Left lung (tissue), 4 donors: ENCODE measurements at regions not wholly inside any gene's neighbourhood (a gene's known extent, or its start where the extent isn't known, plus 50 kb on each side); places are given as distances from the start of the nearest gene placed in this dataset.
A peak's percentile ranks its signal among the peaks of the same experiment; 100 is the strongest.

Experiments
- ATAC-seq: fragments of 200-7000 bp; cut with Tn5 transposase; one replicate; pipeline ENCODE4 v1.9.1; 2020; ENCODE audit warnings: moderate library complexity
- DNase-seq, 4 donors: peaks; one replicate each; pipeline ENCODE4 v3.0.0-alpha.2; 2013 to 2020
- H3K27ac ChIP-seq, 2 donors: fragments of 200-600 bp; sonication (generic) in 1 of 2; one replicate each; pipeline versions ENCODE4 v1.5.0 to v1.8.0; 2020 to 2021
- H3K27me3 ChIP-seq, 2 donors: fragments of 200-600 bp; sonication (generic) in 1 of 2; one replicate each; pipeline versions ENCODE4 v1.5.0 to v1.8.0; 2020 to 2021
- H3K36me3 ChIP-seq, 2 donors: fragments of 200-600 bp; sonication (generic) in 1 of 2; one replicate each; pipeline versions ENCODE4 v1.5.0 to v1.8.0; 2020 to 2021
- H3K4me1 ChIP-seq, 2 donors: fragments of 200-600 bp; one replicate each; pipeline ENCODE4 v1.8.0; 2021
- H3K4me3 ChIP-seq, 2 donors: fragments of 200-600 bp; sonication (generic) in 1 of 2; one replicate each; pipeline versions ENCODE4 v1.5.0 to v1.8.0; 2020 to 2021; ENCODE audit warnings: mild to moderate bottlenecking in 1 of 2
- H3K9me3 ChIP-seq, 2 donors: fragments of 200-600 bp; sonication (generic) in 1 of 2; one replicate each; pipeline versions ENCODE4 v1.5.0 to v1.8.0; 2020 to 2021
- intact Hi-C, 2 donors: fragments of 100-400 bp; cut with DNase I; formaldehyde crosslinking; loops; one replicate each; pipeline versions ENCODE4 v1.11.2 to v1.14.2; 2022
- TF ChIP-seq, protein P1 (sequence below), 2 donors: fragments of 200-600 bp; sonication (generic) in 1 of 2; IDR thresholded peaks; one replicate each; pipeline versions ENCODE4 v1.5.0 to v1.8.0; 2021; ENCODE audit warnings: antibody characterized with exemption in 2 of 2
- donor health status: DM: no; HTN: yes; CAD: no.
- donor health status: DM: no; HTN: no; CAD: no.

DNA sequence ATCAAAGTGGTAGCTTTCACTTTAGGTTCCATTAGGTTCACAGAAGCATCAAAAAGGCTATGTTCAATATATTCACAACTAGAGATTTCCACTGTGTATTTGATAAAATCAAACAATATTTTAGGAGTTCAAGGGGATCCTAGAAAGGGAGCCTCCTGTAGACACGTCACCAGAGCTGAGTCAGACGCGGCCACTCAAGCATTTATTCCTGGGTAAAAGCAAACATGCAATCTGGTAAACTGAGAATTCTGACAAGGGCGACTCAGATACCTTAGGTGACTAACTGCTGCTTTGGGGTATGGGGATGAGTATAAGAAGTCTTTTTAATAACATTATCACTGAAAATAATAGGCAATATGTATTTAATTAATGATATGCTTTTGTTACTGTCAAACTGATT is 118.7 kb upstream of the HMGN3 start:
- intact Hi-C loops = no loop called here
- TF ChIP-seq, protein P1, sequence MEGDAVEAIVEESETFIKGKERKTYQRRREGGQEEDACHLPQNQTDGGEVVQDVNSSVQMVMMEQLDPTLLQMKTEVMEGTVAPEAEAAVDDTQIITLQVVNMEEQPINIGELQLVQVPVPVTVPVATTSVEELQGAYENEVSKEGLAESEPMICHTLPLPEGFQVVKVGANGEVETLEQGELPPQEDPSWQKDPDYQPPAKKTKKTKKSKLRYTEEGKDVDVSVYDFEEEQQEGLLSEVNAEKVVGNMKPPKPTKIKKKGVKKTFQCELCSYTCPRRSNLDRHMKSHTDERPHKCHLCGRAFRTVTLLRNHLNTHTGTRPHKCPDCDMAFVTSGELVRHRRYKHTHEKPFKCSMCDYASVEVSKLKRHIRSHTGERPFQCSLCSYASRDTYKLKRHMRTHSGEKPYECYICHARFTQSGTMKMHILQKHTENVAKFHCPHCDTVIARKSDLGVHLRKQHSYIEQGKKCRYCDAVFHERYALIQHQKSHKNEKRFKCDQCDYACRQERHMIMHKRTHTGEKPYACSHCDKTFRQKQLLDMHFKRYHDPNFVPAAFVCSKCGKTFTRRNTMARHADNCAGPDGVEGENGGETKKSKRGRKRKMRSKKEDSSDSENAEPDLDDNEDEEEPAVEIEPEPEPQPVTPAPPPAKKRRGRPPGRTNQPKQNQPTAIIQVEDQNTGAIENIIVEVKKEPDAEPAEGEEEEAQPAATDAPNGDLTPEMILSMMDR (IDR thresholded peaks at IDR 0.05) = no peak
- Histone ChIP-seq H3K4me1 (no peaks in the 10 kb centered on the region), H3K27me3 (no peaks in the 10 kb centered on the region), H3K4me3 (no peak overlapping the region), H3K27ac (no peak overlapping the region), H3K36me3 (no peaks in the 10 kb centered on the region), H3K9me3 (peaks cover 0 to 23% of the 10 kb centered on the region in 2 donors)
- ATAC-seq = no peak
- DNase-seq = no peak

DNA sequence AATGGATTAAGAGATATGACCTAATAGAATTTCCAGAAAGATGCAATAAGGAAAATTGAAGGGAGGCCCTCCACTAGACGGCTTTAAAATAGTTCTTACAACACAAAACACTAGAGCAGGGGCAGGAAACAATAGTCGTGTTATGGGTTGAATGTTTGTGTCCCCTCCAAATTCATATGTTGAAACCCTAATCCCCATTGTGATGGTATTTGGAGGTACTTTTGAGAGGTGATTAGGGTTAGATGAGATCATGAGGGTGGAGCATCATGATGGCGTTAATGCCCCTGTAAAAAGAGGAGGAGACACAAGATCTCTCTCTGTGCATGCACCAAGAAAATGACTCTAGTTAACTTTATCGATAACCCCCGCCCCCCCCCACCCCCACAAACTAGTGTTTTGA is 104.0 kb upstream of the HMGN3 start:
- intact Hi-C loops = no loop called here
- H3K27me3 ChIP-seq = no peaks in the 10 kb centered on the region
- DNase-seq (no peak), ATAC-seq (no peak)
- no peak overlapping the region for H3K4me3 ChIP-seq
- TF ChIP-seq, protein P1 (IDR thresholded peaks at IDR 0.05) = no peak
- H3K27ac ChIP-seq = no peak overlapping the region
- peaks cover 0 to 4% of the 10 kb centered on the region in 2 donors for H3K4me1 ChIP-seq
- H3K9me3 ChIP-seq = no peaks in the 10 kb centered on the region
- no peaks in the 10 kb centered on the region for H3K36me3 ChIP-seq

DNA sequence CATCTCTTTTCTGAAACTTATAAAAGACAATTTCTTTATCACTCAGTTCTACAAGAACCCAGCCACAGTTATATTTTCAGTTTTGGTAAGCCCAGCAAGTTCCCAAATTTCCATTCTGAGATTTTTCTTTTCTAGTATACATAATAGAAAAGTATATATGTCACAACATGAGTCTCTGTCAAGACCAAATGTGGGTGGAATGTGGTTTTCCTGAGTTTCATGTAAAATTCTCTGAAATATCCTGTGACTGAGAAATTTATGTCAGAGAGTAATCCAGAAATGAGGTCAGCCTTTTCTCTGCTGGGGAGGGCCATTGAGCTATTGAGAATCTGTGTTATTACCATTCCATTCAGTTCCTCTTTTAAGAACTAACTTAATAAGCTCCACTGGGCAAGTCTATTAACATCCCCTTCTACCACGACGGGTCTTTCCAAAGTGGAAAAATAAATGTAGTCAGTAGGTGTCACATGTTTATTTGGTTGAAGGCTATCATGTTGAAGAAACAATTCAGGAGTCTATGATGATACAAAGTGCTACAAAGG is 100.7 kb upstream of the HMGN3 start:
- TF ChIP-seq, protein P1 (IDR thresholded peaks at IDR 0.05) = no peak
- intact Hi-C loops = no loop called here
- Histone ChIP-seq H3K27me3 (no peaks in the 10 kb centered on the region), H3K4me1 (peaks cover 0 to 4% of the 10 kb centered on the region in 2 donors), H3K36me3 (no peaks in the 10 kb centered on the region), H3K27ac (peak overlapping the region in 1 of 2 donors; percentile 22), H3K4me3 (no peak overlapping the region), H3K9me3 (no peaks in the 10 kb centered on the region)
- DNase-seq (no peak), ATAC-seq (no peak)

DNA sequence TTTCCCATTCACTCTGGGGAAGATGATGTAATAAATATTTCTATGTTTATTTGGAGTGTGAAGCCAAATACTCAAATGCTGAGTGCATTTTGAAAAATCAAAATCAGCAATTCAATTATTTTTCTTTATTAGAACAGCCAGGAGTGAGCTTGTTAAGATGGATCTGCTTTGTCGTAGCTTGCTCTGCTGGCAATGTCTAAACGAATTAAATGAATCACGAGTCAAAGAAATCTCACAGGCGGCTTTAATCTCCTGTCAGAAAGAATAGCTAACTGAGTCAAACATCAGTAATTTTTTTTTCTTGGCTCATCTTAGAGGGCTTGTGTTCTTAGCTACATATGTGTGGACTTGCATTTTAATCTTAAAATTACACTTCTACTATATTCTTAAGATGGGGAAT is 100.2 kb upstream of the HMGN3 start:
- peak in 2 of 4 donors; percentile 57 to 63 for DNase-seq
- no peaks in the 10 kb centered on the region for H3K36me3 ChIP-seq
- peak overlapping the region in 1 of 2 donors; percentile 22 for H3K27ac ChIP-seq
- no peak overlapping the region for H3K4me3 ChIP-seq
- H3K9me3 ChIP-seq = no peaks in the 10 kb centered on the region
- intact Hi-C loops = no loop called here
- H3K4me1 ChIP-seq = peaks cover 0 to 4% of the 10 kb centered on the region in 2 donors
- peak; percentile 51 for ATAC-seq
- TF ChIP-seq, protein P1 (IDR thresholded peaks at IDR 0.05) = no peak
- no peaks in the 10 kb centered on the region for H3K27me3 ChIP-seq

DNA sequence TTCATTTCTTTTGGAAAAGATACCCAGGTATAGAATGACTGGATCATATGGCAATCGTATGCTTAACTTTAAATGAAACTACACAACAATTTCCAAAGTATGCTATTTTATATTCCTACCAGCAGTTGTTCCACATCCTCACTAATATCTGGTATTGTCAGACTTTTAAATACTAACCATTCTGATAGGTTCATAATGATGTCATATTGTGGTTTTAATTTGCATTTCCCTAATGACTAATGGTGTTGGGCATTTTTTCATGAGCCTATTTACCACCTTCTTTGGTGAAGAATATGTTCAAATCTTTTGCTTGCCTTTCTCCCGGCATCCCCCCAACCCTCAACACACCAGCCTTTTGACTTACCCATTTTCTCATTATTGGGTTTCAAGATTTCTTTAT is 96.2 kb upstream of the HMGN3 start:
- intact Hi-C loops = no loop called here
- Histone ChIP-seq H3K27ac (no peak overlapping the region), H3K9me3 (peaks cover 0 to 3% of the 10 kb centered on the region in 2 donors), H3K36me3 (no peaks in the 10 kb centered on the region), H3K27me3 (no peaks in the 10 kb centered on the region), H3K4me3 (no peak overlapping the region), H3K4me1 (peaks cover 0 to 4% of the 10 kb centered on the region in 2 donors)
- no peak for DNase-seq
- ATAC-seq = no peak
- TF ChIP-seq, protein P1 (IDR thresholded peaks at IDR 0.05) = no peak
